GM18499 (cell line): ENCODE measurements at regions not wholly inside any gene's neighbourhood (a gene's known extent, or its start where the extent isn't known, plus 50 kb on each side); places are given as distances from the start of the nearest gene placed in this dataset.

Source experiments
- ATAC-seq: cut with Tn5 transposase; IDR thresholded peaks from one replicate; pipeline ENCODE4 v1.9.1; 2021; ENCODE audit warnings: moderate number of reproducible peaks; ENCODE audit not compliant: insufficient read depth, unreplicated experiment

- no peak for ATAC-seq
Observed at GRCh38 chr15:94059013-94059587, 172.3 kb upstream of the MCTP2 start.

- ATAC-seq: no peak
Observed at GRCh38 chr15:94057305-94057704, 174.1 kb upstream of the MCTP2 start.

- no peak for ATAC-seq
Observed at GRCh38 chr15:94056314-94056713, 175.0 kb upstream of the MCTP2 start.

GRCh38 chr15:94053626-94054025 lies 177.7 kb upstream of the MCTP2 start:
- ATAC-seq: no peak

GRCh38 chr15:94052711-94053110 lies 178.7 kb upstream of the MCTP2 start:
- ATAC-seq: no peak

GRCh38 chr15:94047566-94047965 lies 183.8 kb upstream of the MCTP2 start:
- ATAC-seq: no peak

GRCh38 chr15:94042180-94042928 lies 189.0 kb upstream of the MCTP2 start:
- no peak for ATAC-seq

- ATAC-seq: no peak
Observed at GRCh38 chr15:94041746-94042145, 189.6 kb upstream of the MCTP2 start.

GRCh38 chr15:94040541-94041248 lies 190.7 kb upstream of the MCTP2 start:
- ATAC-seq: no peak

GRCh38 chr15:94036156-94036555 lies 195.2 kb upstream of the MCTP2 start:
- ATAC-seq: no peak

- no peak for ATAC-seq
Observed at GRCh38 chr15:94033683-94034020, 197.7 kb upstream of the MCTP2 start.

- ATAC-seq: no peak
Observed at GRCh38 chr15:94033014-94033682, 198.2 kb upstream of the MCTP2 start.

GRCh38 chr15:94032571-94032970 lies 198.8 kb upstream of the MCTP2 start:
- no peak for ATAC-seq

GRCh38 chr15:94031072-94031471 lies 200.3 kb upstream of the MCTP2 start:
- ATAC-seq: no peak

- no peak for ATAC-seq
Observed at GRCh38 chr15:94029495-94029894, 201.9 kb upstream of the MCTP2 start.

- no peak for ATAC-seq
Observed at GRCh38 chr15:94028809-94029208, 202.6 kb upstream of the MCTP2 start.

- ATAC-seq: no peak
Observed at GRCh38 chr15:94028121-94028520, 203.2 kb upstream of the MCTP2 start.

- ATAC-seq: no peak
Observed at GRCh38 chr15:94027581-94027980, 203.8 kb upstream of the MCTP2 start.

- no peak for ATAC-seq
Observed at GRCh38 chr15:94026458-94027304, 204.7 kb upstream of the MCTP2 start.

GRCh38 chr15:94023531-94023930 lies 207.8 kb upstream of the MCTP2 start:
- no peak for ATAC-seq
